ENCODE measurements at regions not wholly inside any gene's neighbourhood (a gene's known extent, or its start where the extent isn't known, plus 50 kb on each side); places are given as distances from the start of the nearest gene placed in this dataset.
A peak's percentile ranks its signal among the peaks of the same experiment; 100 is the strongest.

DNA sequence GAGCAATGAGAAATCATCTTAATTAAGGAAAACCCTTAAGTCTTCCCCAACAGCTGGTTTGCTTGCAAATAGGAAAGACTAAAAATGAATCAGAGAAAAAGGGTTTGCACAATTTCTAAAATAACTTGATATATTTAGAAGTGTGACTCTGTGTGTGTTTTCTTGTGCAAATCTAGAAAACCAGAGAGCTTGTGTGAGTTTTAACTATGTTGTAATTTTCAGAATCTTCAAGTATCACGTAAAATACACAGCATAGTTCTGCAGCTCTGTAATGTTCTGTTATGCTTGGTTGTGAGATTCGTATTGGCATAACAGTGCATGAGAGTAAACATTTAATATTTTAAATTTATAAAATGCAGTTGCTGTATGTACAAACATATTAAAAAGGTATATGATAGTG, 74.7 kb upstream of the GAP43 start:
- 69% methylated on average over 2 of the region's 2 CpGs for WGBS

DNA sequence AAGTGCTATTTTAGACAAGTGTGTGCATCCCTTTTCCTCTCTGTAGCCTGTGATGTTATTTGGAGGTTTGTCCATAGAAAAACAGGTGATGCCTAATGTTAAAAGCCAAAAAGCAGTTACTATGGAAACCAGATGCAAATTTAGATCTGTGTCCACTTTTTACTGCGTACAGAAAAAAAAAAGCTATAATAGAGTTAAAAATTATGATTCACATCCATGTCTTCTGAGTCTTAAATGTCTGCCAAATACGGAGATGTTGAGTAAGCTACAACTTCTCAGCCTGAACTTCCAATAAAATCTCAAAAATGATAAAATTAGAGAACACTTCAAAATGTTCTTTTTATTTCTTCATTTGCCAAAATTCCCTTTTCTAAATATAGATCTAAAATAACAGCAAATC, 74.2 kb upstream of the GAP43 start:
- no peaks in the 10 kb centered on the region for H3K4me1 ChIP-seq
- no peaks in the 10 kb centered on the region for H3K9me3 ChIP-seq
- no peak overlapping the region for H3K4me3 ChIP-seq
- no peak for DNase-seq (ENCODE audit: low spot score in 2 of 2)
- TF ChIP-seq EP300 (IDR thresholded peaks at IDR 0.05): no peak
- no peak for TF ChIP-seq POLR2AphosphoS5 (IDR thresholded peaks at IDR 0.05)
- no peak for TF ChIP-seq POLR2A (IDR thresholded peaks at IDR 0.05)
- TF ChIP-seq, protein P1, sequence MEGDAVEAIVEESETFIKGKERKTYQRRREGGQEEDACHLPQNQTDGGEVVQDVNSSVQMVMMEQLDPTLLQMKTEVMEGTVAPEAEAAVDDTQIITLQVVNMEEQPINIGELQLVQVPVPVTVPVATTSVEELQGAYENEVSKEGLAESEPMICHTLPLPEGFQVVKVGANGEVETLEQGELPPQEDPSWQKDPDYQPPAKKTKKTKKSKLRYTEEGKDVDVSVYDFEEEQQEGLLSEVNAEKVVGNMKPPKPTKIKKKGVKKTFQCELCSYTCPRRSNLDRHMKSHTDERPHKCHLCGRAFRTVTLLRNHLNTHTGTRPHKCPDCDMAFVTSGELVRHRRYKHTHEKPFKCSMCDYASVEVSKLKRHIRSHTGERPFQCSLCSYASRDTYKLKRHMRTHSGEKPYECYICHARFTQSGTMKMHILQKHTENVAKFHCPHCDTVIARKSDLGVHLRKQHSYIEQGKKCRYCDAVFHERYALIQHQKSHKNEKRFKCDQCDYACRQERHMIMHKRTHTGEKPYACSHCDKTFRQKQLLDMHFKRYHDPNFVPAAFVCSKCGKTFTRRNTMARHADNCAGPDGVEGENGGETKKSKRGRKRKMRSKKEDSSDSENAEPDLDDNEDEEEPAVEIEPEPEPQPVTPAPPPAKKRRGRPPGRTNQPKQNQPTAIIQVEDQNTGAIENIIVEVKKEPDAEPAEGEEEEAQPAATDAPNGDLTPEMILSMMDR (IDR thresholded peaks at IDR 0.05): no peak
- H3K36me3 ChIP-seq: no peaks in the 10 kb centered on the region
- H3K27me3 ChIP-seq: no peaks in the 10 kb centered on the region
- 39% methylated on average over 2 of the region's 2 CpGs for WGBS
- no peak overlapping the region for H3K27ac ChIP-seq

More for the DNA sequence above, 74.7 kb upstream of the GAP43 start:
- Histone ChIP-seq H3K36me3 (no peaks in the 10 kb centered on the region), H3K27me3 (no peaks in the 10 kb centered on the region), H3K27ac (no peak overlapping the region), H3K4me3 (no peak overlapping the region), H3K9me3 (no peaks in the 10 kb centered on the region), H3K4me1 (no peaks in the 10 kb centered on the region)
- no peak for DNase-seq (ENCODE audit: low spot score in 2 of 2)
- no peak for TF ChIP-seq EP300 (IDR thresholded peaks at IDR 0.05)
- no peak for TF ChIP-seq POLR2A (IDR thresholded peaks at IDR 0.05)
- TF ChIP-seq POLR2AphosphoS5 (IDR thresholded peaks at IDR 0.05): no peak
- TF ChIP-seq, protein P1 (IDR thresholded peaks at IDR 0.05): no peak

DNA sequence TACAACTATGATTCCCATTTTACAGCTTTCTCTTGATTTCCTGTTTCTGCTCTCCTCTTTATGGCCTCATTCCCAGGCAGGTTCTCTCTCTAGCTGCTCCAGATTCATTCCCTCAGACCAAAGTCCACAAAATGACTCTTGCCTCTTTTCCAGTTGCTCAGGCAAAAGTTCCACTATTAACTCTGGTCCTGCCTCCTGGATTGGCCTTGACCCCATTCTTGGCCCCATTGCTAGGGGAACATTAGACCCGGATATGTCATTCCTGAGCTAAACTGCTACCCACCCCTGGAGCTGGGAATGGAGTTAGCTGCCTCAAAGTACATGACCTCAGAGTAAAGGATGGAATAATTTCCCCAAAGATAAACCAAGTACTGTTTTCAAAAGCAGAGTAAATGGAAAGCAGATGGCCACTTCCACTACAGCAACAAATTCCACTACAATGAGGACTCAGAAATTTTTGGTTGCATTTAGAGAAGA, 73.0 kb upstream of the GAP43 start:
- peak overlapping the region; percentile 40 for H3K27ac ChIP-seq
- TF ChIP-seq POLR2AphosphoS5 (IDR thresholded peaks at IDR 0.05) (no peak), POLR2A (IDR thresholded peaks at IDR 0.05) (no peak), EP300 (IDR thresholded peaks at IDR 0.05) (no peak)
- TF ChIP-seq, protein P1 (IDR thresholded peaks at IDR 0.05): no peak
- no peaks in the 10 kb centered on the region for H3K27me3 ChIP-seq
- H3K9me3 ChIP-seq: no peaks in the 10 kb centered on the region
- no peak for DNase-seq (ENCODE audit: low spot score in 2 of 2)
- WGBS: 52% methylated on average over 1 of the region's 1 CpG
- no peaks in the 10 kb centered on the region for H3K36me3 ChIP-seq
- no peak overlapping the region for H3K4me3 ChIP-seq
- H3K4me1 ChIP-seq: no peaks in the 10 kb centered on the region

DNA sequence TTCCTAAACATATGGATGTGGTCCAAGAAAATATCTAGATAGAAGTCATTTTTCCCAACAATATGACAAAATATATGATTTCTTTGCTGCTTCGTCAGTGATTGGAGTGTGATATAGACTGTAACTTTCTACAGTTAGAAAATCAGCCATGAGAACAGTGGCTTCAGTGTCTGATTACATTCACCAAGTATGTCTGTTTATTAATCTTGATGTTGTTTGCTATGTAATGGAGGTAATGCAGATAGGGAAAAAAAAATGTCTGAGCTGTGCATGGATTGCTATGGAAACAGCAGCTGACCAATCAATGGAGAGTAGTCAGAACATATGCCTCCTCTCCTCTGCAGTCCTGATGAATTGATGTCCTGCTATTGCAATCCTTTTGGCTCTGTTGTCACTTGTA, 72.3 kb upstream of the GAP43 start:
- TF ChIP-seq, protein P1 (IDR thresholded peaks at IDR 0.05): no peak
- no peak for TF ChIP-seq POLR2A (IDR thresholded peaks at IDR 0.05)
- no peak for TF ChIP-seq EP300 (IDR thresholded peaks at IDR 0.05)
- TF ChIP-seq POLR2AphosphoS5 (IDR thresholded peaks at IDR 0.05): no peak
- Histone ChIP-seq H3K27me3 (no peaks in the 10 kb centered on the region), H3K9me3 (no peaks in the 10 kb centered on the region), H3K36me3 (no peaks in the 10 kb centered on the region), H3K4me1 (no peaks in the 10 kb centered on the region), H3K27ac (no peak overlapping the region), H3K4me3 (no peak overlapping the region)
- 53% methylated on average over 1 of the region's 1 CpG for WGBS
- no peak for DNase-seq (ENCODE audit: low spot score in 2 of 2)

DNA sequence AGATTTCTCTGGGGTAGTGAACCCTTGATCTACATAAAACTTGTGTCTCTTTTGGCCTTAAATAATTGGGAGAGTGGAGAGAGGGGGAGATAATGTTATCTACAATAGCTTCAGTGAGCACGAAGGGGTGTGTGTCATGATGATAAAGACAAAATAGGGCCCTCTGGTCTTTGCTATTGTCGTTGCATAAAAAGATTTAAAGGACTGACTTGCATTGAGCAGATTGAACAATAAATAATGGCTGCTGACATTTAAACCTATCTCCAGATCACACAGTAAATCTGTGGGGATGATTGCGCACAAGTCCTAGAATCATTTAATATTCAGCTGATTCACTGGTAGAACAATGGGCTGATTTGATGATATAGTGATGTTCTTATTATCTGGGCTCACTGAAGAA, 71.3 kb upstream of the GAP43 start:
- no peak for DNase-seq (ENCODE audit: low spot score in 2 of 2)
- 65% methylated on average over 3 of the region's 3 CpGs for WGBS
- TF ChIP-seq POLR2A (IDR thresholded peaks at IDR 0.05) (no peak), POLR2AphosphoS5 (IDR thresholded peaks at IDR 0.05) (no peak), EP300 (IDR thresholded peaks at IDR 0.05) (no peak)
- TF ChIP-seq, protein P1 (IDR thresholded peaks at IDR 0.05): no peak

More for the DNA sequence above, 71.3 kb upstream of the GAP43 start:
- no peaks in the 10 kb centered on the region for H3K9me3 ChIP-seq
- H3K27ac ChIP-seq: no peak overlapping the region
- no peaks in the 10 kb centered on the region for H3K36me3 ChIP-seq
- no peaks in the 10 kb centered on the region for H3K27me3 ChIP-seq
- H3K4me3 ChIP-seq: no peak overlapping the region
- no peaks in the 10 kb centered on the region for H3K4me1 ChIP-seq

All from suprapubic skin (tissue), 4 donors.